ENCODE measurements at regions not wholly inside any gene's neighbourhood (a gene's known extent, or its start where the extent isn't known, plus 50 kb on each side); places are given as distances from the start of the nearest gene placed in this dataset.
"Not testable (repeated sequence)": the region's sequence is repeated elsewhere in the genome, so short reads cannot be mapped to it uniquely, and the experiment has no call there.

- Histone ChIP-seq H3K4me3 (no peak overlapping the region), H3K36me3 (replicated peaks in 1 of 2; ENCODE audit: insufficient read depth in 1 of 2, low read depth in 2 of 2) (no peaks in the 10 kb centered on the region), H3K27ac (peak overlapping the region in 1 of 4 donors; percentile 38), H3K4me1 (peaks cover 21% of the 10 kb centered on the region), H3K27me3 (no peaks in the 10 kb centered on the region), H3K9me3 (no peaks in the 10 kb centered on the region)
- ATAC-seq (peak; percentile 43), DNase-seq (peak; percentile 49 to 66 (median 55))
- TF ChIP-seq, protein P1, sequence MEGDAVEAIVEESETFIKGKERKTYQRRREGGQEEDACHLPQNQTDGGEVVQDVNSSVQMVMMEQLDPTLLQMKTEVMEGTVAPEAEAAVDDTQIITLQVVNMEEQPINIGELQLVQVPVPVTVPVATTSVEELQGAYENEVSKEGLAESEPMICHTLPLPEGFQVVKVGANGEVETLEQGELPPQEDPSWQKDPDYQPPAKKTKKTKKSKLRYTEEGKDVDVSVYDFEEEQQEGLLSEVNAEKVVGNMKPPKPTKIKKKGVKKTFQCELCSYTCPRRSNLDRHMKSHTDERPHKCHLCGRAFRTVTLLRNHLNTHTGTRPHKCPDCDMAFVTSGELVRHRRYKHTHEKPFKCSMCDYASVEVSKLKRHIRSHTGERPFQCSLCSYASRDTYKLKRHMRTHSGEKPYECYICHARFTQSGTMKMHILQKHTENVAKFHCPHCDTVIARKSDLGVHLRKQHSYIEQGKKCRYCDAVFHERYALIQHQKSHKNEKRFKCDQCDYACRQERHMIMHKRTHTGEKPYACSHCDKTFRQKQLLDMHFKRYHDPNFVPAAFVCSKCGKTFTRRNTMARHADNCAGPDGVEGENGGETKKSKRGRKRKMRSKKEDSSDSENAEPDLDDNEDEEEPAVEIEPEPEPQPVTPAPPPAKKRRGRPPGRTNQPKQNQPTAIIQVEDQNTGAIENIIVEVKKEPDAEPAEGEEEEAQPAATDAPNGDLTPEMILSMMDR (IDR thresholded peaks at IDR 0.05): peak in 2 of 7 experiments; percentile 40 to 43
- no peak for TF ChIP-seq POLR2A (IDR thresholded peaks at IDR 0.05)
- WGBS, 2 donors: 39 to 45% methylated on average over 9 to 10 of the region's 10 CpGs
- intact Hi-C loops (cut with DNase I): loop anchor here (5.0 kb wide), 1 partner anchor 165 kb away; no protein-coding TSS in a partner anchor
These were observed 104.1 kb upstream of the TMPRSS2 start for GRCh38 chr21:41611966-41612606.

DNA sequence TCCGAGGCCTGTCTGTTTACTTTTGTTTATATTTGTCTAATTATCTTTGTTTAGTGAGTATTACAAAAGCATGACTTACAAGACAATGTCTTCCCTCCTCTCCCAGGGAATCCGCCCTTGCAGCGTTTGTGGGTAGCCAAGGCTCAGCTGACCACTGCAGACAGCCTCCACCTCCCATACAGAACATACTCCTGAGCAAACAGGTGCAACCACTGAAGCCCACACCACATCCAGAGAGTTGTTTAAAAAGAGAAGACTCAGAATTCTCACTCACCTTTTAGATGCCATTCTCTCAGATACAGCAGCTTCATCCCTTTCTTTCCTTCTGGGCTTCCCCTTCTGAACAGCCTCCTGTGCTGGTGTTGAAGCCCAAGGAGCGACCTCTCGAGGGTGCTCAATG is 103.5 kb upstream of the TMPRSS2 start:
- 80 to 81% methylated on average over 5 of the region's 5 CpGs for WGBS, 2 donors
- no peak for ATAC-seq
- TF ChIP-seq, protein P1 (IDR thresholded peaks at IDR 0.05): no peak
- TF ChIP-seq POLR2A (IDR thresholded peaks at IDR 0.05): no peak
- intact Hi-C loops (cut with DNase I): loop anchor here (5.0 kb wide), 1 partner anchor 166 kb away; no protein-coding TSS in a partner anchor
- Histone ChIP-seq H3K4me1 (peaks cover 21% of the 10 kb centered on the region), H3K27ac (no peak overlapping the region), H3K27me3 (no peaks in the 10 kb centered on the region), H3K36me3 (replicated peaks in 1 of 2; ENCODE audit: insufficient read depth in 1 of 2, low read depth in 2 of 2) (no peaks in the 10 kb centered on the region), H3K9me3 (no peaks in the 10 kb centered on the region), H3K4me3 (no peak overlapping the region)
- no peak for DNase-seq

- not testable (repeated sequence) for H3K4me3 ChIP-seq; H3K9me3 ChIP-seq; H3K27ac ChIP-seq; H3K27me3 ChIP-seq; DNase-seq; H3K36me3 ChIP-seq (replicated peaks in 1 of 2; ENCODE audit: insufficient read depth in 1 of 2, low read depth in 2 of 2); ATAC-seq
- intact Hi-C loops (cut with DNase I): loop anchor here (5.0 kb wide), 1 partner anchor 167 kb away; no protein-coding TSS in a partner anchor
- 87 to 89% methylated on average over 12 of the region's 12 CpGs for WGBS, 2 donors
- peaks cover 21% of the 10 kb centered on the region for H3K4me1 ChIP-seq
These were observed 102.8 kb upstream of the TMPRSS2 start for GRCh38 chr21:41610840-41611115.

- DNase-seq (peak; percentile 81 to 90 (median 84)), ATAC-seq (peak; percentile 67)
- TF ChIP-seq, protein P1 (IDR thresholded peaks at IDR 0.05): peak; percentile 82 to 93 (median 89)
- no peak for TF ChIP-seq POLR2A (IDR thresholded peaks at IDR 0.05)
- Histone ChIP-seq H3K9me3 (no peaks in the 10 kb centered on the region), H3K4me1 (peaks cover 21% of the 10 kb centered on the region), H3K36me3 (replicated peaks in 1 of 2; ENCODE audit: insufficient read depth in 1 of 2, low read depth in 2 of 2) (no peaks in the 10 kb centered on the region), H3K27me3 (no peaks in the 10 kb centered on the region), H3K27ac (no peak overlapping the region), H3K4me3 (no peak overlapping the region)
- intact Hi-C loops (cut with DNase I): loop anchor here (5.0 kb wide), 1 partner anchor 167 kb away; no protein-coding TSS in a partner anchor
- 49 to 65% methylated on average over 18 to 20 of the region's 20 CpGs for WGBS, 2 donors
These were observed 102.3 kb upstream of the TMPRSS2 start for GRCh38 chr21:41610042-41610839.

DNA sequence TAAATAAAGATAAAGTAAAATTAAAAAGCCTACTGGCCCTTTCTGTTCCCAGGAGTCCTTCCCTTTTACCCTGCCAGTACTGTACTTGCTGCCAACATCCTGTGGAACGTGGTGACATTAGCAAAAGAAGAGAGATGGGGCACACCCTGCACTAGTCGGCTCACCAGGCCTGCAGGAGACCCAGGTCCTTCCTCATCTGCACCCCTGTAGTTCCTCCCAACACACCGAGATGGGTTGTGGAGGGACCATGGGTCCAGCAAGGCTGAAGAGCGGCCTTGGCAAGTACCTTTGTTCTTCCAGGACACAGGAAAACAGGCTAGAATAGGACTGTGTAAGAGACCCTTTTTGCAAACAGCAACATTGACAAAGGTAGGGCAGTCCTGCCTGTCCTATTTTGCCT is 98.7 kb upstream of the TMPRSS2 start:
- Histone ChIP-seq H3K27me3 (no peaks in the 10 kb centered on the region), H3K36me3 (replicated peaks in 1 of 2; ENCODE audit: insufficient read depth in 1 of 2, low read depth in 2 of 2) (no peaks in the 10 kb centered on the region), H3K4me3 (no peak overlapping the region), H3K9me3 (no peaks in the 10 kb centered on the region), H3K27ac (no peak overlapping the region), H3K4me1 (peaks cover 18% of the 10 kb centered on the region)
- 72 to 87% methylated on average over 3 to 4 of the region's 4 CpGs for WGBS, 2 donors
- ATAC-seq (no peak), DNase-seq (no peak)
- TF ChIP-seq POLR2A (IDR thresholded peaks at IDR 0.05): no peak
- TF ChIP-seq, protein P1 (IDR thresholded peaks at IDR 0.05): no peak
- intact Hi-C loops (cut with DNase I): loop anchor here (10.0 kb wide), 1 partner anchor 508 kb away; no protein-coding TSS in a partner anchor
